KBM-7 (cell line): ENCODE measurements at regions not wholly inside any gene's neighbourhood (a gene's known extent, or its start where the extent isn't known, plus 50 kb on each side); places are given as distances from the start of the nearest gene placed in this dataset.
"Not testable (repeated sequence)": the region's sequence is repeated elsewhere in the genome, so short reads cannot be mapped to it uniquely, and the experiment has no call there.

Source experiments
- DNase-seq: peaks from one replicate; pipeline ENCODE4 v3.0.0-alpha.2; 2015
- in situ Hi-C: fragments of 300-500 bp; cut with MboI; formaldehyde crosslinking; loops from 2 replicates; pipeline ENCODE4 v1.14.3; 2020; ENCODE audit warnings: low sequenced_read_pairs, low pct_unique_long_range_greater_than_20kb, mixed read lengths

GRCh38 chr4:55248756-55249155 lies 97.3 kb upstream of the SRD5A3 start:
- in situ Hi-C loops: no loop called here
- DNase-seq: no peak

- DNase-seq: no peak
- in situ Hi-C loops: no loop called here
Observed at GRCh38 chr4:55249476-55249875, 96.6 kb upstream of the SRD5A3 start.

GRCh38 chr4:55251342-55251741 lies 94.7 kb upstream of the SRD5A3 start:
- in situ Hi-C loops: no loop called here
- DNase-seq: no peak

- in situ Hi-C loops: no loop called here
- DNase-seq: no peak
Observed at GRCh38 chr4:55251896-55252295, 94.1 kb upstream of the SRD5A3 start.

- no peak for DNase-seq
- in situ Hi-C loops: no loop called here
Observed at GRCh38 chr4:55253948-55254593, 92.0 kb upstream of the SRD5A3 start.

- no peak for DNase-seq
- in situ Hi-C loops: no loop called here
Observed at GRCh38 chr4:55255179-55255578, 90.9 kb upstream of the SRD5A3 start.

GRCh38 chr4:55256787-55257186 lies 89.3 kb upstream of the SRD5A3 start:
- no peak for DNase-seq
- in situ Hi-C loops: no loop called here

GRCh38 chr4:55258152-55258865 lies 87.7 kb upstream of the SRD5A3 start:
- in situ Hi-C loops: no loop called here
- DNase-seq: no peak

GRCh38 chr4:55259294-55259693 lies 86.7 kb upstream of the SRD5A3 start:
- in situ Hi-C loops: no loop called here

GRCh38 chr4:55269470-55269869 lies 76.6 kb upstream of the SRD5A3 start:
- DNase-seq: no peak
- in situ Hi-C loops: no loop called here

More at GRCh38 chr4:55259294-55259693, 86.7 kb upstream of the SRD5A3 start:
- no peak for DNase-seq

GRCh38 chr4:55269995-55270394 lies 76.0 kb upstream of the SRD5A3 start:
- in situ Hi-C loops: no loop called here
- no peak for DNase-seq

GRCh38 chr4:55270481-55270880 lies 75.6 kb upstream of the SRD5A3 start:
- no peak for DNase-seq
- in situ Hi-C loops: no loop called here

- in situ Hi-C loops: no loop called here
- no peak for DNase-seq
Observed at GRCh38 chr4:55272102-55272501, 73.9 kb upstream of the SRD5A3 start.

- in situ Hi-C loops: no loop called here
- DNase-seq: no peak
Observed at GRCh38 chr4:55272589-55272988, 73.5 kb upstream of the SRD5A3 start.

GRCh38 chr4:55277011-55277410 lies 69.0 kb upstream of the SRD5A3 start:
- in situ Hi-C loops: no loop called here
- DNase-seq: no peak

GRCh38 chr4:55278316-55278715 lies 67.7 kb upstream of the SRD5A3 start:
- DNase-seq: no peak
- in situ Hi-C loops: no loop called here

- in situ Hi-C loops: not testable (repeated sequence)
Observed at GRCh38 chr4:55280474-55280873, 65.6 kb upstream of the SRD5A3 start.

GRCh38 chr4:55281118-55281683 lies 64.8 kb upstream of the SRD5A3 start:
- in situ Hi-C loops, DNase-seq: not testable (repeated sequence)

More at GRCh38 chr4:55280474-55280873, 65.6 kb upstream of the SRD5A3 start:
- DNase-seq: not testable (repeated sequence)

GRCh38 chr4:55284331-55284730 lies 61.7 kb upstream of the SRD5A3 start:
- in situ Hi-C loops: no loop called here
- DNase-seq: peak; percentile 9

- no peak for DNase-seq
- in situ Hi-C loops: no loop called here
Observed at GRCh38 chr4:55291227-55291640, 54.8 kb upstream of the SRD5A3 start.
